ENCODE measurements at regions not wholly inside any gene's neighbourhood (a gene's known extent, or its start where the extent isn't known, plus 50 kb on each side); places are given as distances from the start of the nearest gene placed in this dataset.
A peak's percentile ranks its signal among the peaks of the same experiment; 100 is the strongest.

DNA sequence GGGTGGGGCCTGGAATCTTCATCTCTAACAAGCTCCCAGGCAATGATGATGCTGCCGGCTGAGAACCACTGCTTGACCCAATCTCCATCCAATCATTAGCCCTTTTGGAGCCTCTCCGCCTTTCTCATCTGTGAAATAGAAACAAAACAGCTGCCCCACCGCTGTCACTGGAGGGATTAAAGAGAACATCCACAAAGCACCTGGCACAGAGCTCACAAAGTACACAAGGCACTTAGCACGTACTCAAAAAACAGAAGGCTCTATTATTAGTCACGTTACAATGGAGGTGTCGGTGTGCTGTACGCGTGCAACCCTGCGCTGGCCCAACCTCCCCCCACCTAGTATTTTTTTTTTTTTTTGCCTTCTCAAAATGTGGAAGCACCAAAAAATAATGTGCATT lies 213.5 kb upstream of the ARID1B start:
- no peaks in the 10 kb centered on the region for H3K36me3 ChIP-seq
- H3K27ac ChIP-seq, result no peak overlapping the region
- TF ChIP-seq, protein P1, sequence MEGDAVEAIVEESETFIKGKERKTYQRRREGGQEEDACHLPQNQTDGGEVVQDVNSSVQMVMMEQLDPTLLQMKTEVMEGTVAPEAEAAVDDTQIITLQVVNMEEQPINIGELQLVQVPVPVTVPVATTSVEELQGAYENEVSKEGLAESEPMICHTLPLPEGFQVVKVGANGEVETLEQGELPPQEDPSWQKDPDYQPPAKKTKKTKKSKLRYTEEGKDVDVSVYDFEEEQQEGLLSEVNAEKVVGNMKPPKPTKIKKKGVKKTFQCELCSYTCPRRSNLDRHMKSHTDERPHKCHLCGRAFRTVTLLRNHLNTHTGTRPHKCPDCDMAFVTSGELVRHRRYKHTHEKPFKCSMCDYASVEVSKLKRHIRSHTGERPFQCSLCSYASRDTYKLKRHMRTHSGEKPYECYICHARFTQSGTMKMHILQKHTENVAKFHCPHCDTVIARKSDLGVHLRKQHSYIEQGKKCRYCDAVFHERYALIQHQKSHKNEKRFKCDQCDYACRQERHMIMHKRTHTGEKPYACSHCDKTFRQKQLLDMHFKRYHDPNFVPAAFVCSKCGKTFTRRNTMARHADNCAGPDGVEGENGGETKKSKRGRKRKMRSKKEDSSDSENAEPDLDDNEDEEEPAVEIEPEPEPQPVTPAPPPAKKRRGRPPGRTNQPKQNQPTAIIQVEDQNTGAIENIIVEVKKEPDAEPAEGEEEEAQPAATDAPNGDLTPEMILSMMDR (IDR thresholded peaks at IDR 0.05; ENCODE audit: low read depth, low read length), result no peak
- no peaks in the 10 kb centered on the region for H3K9me3 ChIP-seq (ENCODE audit: low read depth)
- H3K27me3 ChIP-seq, result no peaks in the 10 kb centered on the region
- H3K4me3 ChIP-seq, result no peak overlapping the region
- DNase-seq (ENCODE audit: low read depth in 1 of 2, low spot score in 1 of 2), result peak in 1 of 2 donors; percentile 8
- H3K4me1 ChIP-seq (ENCODE audit: low read depth), result no peaks in the 10 kb centered on the region

DNA sequence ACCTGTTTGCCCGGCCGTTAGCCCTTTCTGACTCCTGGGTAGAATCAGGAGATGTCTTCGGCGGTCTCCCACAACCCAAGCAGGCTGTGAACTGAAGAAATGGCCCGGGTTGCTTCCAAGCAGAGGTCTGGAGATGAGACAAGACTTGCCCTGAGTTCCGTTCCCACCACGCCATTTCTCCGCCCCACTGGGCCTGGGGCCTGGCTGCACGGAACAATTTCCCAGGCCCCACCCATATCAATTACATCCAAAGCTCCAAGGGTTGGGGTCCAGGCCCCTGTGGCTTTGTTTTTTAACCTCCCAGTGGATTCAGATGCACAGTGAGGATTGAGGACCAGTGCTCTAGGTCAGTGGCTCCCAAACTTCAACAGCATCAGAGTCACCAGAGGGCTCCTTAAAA lies 214.5 kb upstream of the ARID1B start:
- Histone ChIP-seq H3K4me1 (ENCODE audit: low read depth) (no peaks in the 10 kb centered on the region), H3K27me3 (no peaks in the 10 kb centered on the region), H3K9me3 (ENCODE audit: low read depth) (no peaks in the 10 kb centered on the region), H3K36me3 (no peaks in the 10 kb centered on the region), H3K4me3 (no peak overlapping the region), H3K27ac (no peak overlapping the region)
- TF ChIP-seq, protein P1 (IDR thresholded peaks at IDR 0.05; ENCODE audit: low read depth, low read length), result no peak
- no peak for DNase-seq (ENCODE audit: low read depth in 1 of 2, low spot score in 1 of 2)

DNA sequence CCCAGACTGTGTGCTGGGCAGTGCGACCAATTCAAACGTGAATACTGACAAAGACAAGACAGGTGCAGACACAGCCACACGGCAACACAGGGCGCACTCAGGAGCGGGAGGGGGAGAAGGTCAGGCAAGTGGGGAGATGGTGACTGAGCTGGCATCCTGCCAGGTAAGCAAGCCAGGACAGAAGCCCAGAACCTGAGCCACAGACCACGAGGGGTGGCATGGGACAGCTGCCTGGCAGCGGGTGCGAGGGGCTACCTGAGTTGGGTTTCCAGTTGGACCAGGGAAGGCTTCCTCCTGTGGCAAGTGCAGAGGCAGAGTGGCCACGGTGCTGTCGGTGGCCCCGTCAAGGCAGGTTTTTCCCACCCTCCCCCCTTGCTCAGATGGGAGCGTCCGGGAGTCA lies 215.2 kb upstream of the ARID1B start:
- H3K36me3 ChIP-seq, result no peaks in the 10 kb centered on the region

DNA sequence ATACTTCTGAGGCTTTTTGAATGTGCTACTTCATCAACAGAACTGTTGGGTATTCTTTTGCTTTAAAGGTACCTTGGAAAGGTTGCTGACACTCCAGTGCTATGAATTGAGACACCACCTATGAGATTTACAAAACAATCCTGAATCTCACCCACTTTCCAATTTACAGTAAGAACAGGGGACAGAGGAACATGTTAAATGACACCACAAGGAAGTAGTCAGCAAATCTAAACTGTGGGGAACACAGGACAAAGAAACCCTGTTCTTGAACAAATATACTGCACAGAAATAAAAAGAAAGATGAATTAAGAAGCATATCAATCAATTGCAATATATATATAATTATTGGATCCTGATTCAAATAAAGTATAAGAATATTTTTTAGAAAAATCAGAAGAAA lies 216.7 kb upstream of the ARID1B start:
- DNase-seq (ENCODE audit: low read depth in 1 of 2, low spot score in 1 of 2), result no peak

More for the DNA sequence above, 215.2 kb upstream of the ARID1B start:
- TF ChIP-seq, protein P1 (IDR thresholded peaks at IDR 0.05; ENCODE audit: low read depth, low read length), result no peak
- no peaks in the 10 kb centered on the region for H3K4me1 ChIP-seq (ENCODE audit: low read depth)
- no peaks in the 10 kb centered on the region for H3K9me3 ChIP-seq (ENCODE audit: low read depth)
- no peak overlapping the region for H3K4me3 ChIP-seq
- H3K27me3 ChIP-seq, result no peaks in the 10 kb centered on the region
- no peak for DNase-seq (ENCODE audit: low read depth in 1 of 2, low spot score in 1 of 2)
- no peak overlapping the region for H3K27ac ChIP-seq

DNA sequence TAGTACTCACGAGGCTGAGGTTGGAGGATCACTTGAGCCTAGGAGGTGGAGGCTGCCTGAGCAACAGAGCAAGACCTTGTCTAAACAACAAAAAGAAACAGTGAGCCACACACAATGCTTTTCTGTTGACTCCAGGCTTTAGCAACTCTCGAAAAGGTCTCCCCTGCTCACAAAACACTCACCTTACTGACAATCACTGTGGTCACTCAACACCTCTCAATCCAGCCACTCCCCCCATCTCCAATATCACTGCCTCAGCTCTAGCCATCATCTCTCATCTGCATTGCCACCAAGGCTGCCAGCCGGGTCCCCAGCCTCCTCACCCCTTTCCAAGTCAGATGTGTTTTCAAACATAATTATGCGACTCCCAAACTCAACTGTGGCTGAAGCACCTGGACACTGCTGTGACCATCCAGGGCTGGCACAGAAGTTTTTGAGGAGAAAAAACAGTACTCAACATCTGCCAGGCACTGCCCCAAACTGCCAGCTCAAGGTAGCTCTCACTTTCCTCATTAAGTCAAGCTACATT lies 218.0 kb upstream of the ARID1B start:
- Histone ChIP-seq H3K27ac (no peak overlapping the region), H3K36me3 (no peaks in the 10 kb centered on the region), H3K9me3 (ENCODE audit: low read depth) (no peaks in the 10 kb centered on the region), H3K27me3 (no peaks in the 10 kb centered on the region), H3K4me3 (no peak overlapping the region), H3K4me1 (ENCODE audit: low read depth) (no peaks in the 10 kb centered on the region)
- TF ChIP-seq, protein P1 (IDR thresholded peaks at IDR 0.05; ENCODE audit: low read depth, low read length), result no peak
- no peak for DNase-seq (ENCODE audit: low read depth in 1 of 2, low spot score in 1 of 2)

More for the DNA sequence above, 216.7 kb upstream of the ARID1B start:
- no peaks in the 10 kb centered on the region for H3K27me3 ChIP-seq
- TF ChIP-seq, protein P1 (IDR thresholded peaks at IDR 0.05; ENCODE audit: low read depth, low read length), result no peak
- no peaks in the 10 kb centered on the region for H3K36me3 ChIP-seq
- H3K27ac ChIP-seq, result no peak overlapping the region
- no peak overlapping the region for H3K4me3 ChIP-seq
- no peaks in the 10 kb centered on the region for H3K4me1 ChIP-seq (ENCODE audit: low read depth)
- H3K9me3 ChIP-seq (ENCODE audit: low read depth), result no peaks in the 10 kb centered on the region

DNA sequence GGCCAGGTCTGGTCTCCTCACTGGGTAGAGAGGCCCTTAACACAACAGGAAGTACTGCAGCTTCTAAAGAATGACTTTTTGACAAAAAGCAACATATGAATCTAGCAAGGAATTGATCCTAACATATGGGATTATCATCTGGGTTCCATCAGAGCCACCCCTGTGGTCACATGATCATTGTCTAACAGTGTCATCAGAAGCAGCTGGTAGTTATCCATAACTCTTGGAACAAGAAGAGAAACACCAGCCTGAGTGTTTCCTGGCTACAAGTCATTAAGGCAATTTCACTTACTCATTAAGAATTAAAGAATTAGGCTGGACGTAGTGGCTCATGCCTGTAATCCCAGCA lies 219.3 kb upstream of the ARID1B start:
- TF ChIP-seq, protein P1 (IDR thresholded peaks at IDR 0.05; ENCODE audit: low read depth, low read length), result no peak
- no peak for DNase-seq (ENCODE audit: low read depth in 1 of 2, low spot score in 1 of 2)
- Histone ChIP-seq H3K9me3 (ENCODE audit: low read depth) (no peaks in the 10 kb centered on the region), H3K4me3 (no peak overlapping the region), H3K4me1 (ENCODE audit: low read depth) (no peaks in the 10 kb centered on the region), H3K27ac (no peak overlapping the region), H3K36me3 (no peaks in the 10 kb centered on the region), H3K27me3 (no peaks in the 10 kb centered on the region)
